HEK293 (cell line): ENCODE measurements at regions not wholly inside any gene's neighbourhood (a gene's known extent, or its start where the extent isn't known, plus 50 kb on each side); places are given as distances from the start of the nearest gene placed in this dataset.

Experiments
- CTCF ChIP-seq: fragments of 450-650 bp; formaldehyde crosslinking; IDR thresholded peaks from 2 replicates; pipeline ENCODE4 v1.5.1; 2016; ENCODE audit warnings: missing biosample characterization, missing genetic modification characterization
- REPIN1 ChIP-seq: fragments of 450-650 bp; formaldehyde crosslinking; IDR thresholded peaks from 2 replicates; pipeline ENCODE4 v1.5.1; 2017; ENCODE audit warnings: missing biosample characterization, missing genetic modification characterization, low read depth
- TF ChIP-seq, protein P1 (sequence below): fragments of 450-650 bp; formaldehyde crosslinking; IDR thresholded peaks from 2 replicates; pipeline ENCODE4 v1.5.1; 2016; ENCODE audit warnings: missing biosample characterization, missing genetic modification characterization

- TF ChIP-seq CTCF (tag by site-specific recombination) (no peak), REPIN1 (tag by site-specific recombination) (no peak)
- TF ChIP-seq, protein P1, sequence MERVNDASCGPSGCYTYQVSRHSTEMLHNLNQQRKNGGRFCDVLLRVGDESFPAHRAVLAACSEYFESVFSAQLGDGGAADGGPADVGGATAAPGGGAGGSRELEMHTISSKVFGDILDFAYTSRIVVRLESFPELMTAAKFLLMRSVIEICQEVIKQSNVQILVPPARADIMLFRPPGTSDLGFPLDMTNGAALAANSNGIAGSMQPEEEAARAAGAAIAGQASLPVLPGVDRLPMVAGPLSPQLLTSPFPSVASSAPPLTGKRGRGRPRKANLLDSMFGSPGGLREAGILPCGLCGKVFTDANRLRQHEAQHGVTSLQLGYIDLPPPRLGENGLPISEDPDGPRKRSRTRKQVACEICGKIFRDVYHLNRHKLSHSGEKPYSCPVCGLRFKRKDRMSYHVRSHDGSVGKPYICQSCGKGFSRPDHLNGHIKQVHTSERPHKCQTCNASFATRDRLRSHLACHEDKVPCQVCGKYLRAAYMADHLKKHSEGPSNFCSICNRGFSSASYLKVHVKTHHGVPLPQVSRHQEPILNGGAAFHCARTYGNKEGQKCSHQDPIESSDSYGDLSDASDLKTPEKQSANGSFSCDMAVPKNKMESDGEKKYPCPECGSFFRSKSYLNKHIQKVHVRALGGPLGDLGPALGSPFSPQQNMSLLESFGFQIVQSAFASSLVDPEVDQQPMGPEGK (tag by site-specific recombination) = no peak
Measured at GRCh38 chr13:74867460-74867859, 614.5 kb downstream of the TBC1D4 start.
